ENCODE measurements at regions not wholly inside any gene's neighbourhood (a gene's known extent, or its start where the extent isn't known, plus 50 kb on each side); places are given as distances from the start of the nearest gene placed in this dataset.

DNA sequence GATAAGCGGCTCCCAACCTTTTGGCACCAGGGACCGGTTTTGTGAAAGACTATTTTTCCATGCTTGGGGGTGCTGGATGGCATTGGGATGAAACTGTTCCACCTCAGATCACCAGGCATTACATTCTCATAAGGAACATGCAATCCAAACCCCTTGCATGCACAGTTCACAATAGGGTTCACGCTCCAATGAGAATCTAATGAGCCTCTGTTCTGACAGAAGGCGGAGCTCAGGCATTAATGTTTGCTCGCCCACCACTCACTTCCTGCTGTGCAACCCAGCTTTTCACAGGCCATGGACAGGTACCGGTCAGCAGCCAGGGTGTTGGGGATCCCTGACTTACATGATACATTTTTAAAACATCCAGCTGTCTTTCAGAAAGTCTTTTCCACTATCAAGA, 187.3 kb downstream of the SLC39A8 start:
- TF ChIP-seq POLR2A (IDR thresholded peaks at IDR 0.05), result no peak
- TF ChIP-seq CTCF (IDR thresholded peaks at IDR 0.05), result no peak

Measured in lower leg skin (tissue), 3 donors.